ENCODE measurements at regions not wholly inside any gene's neighbourhood (a gene's known extent, or its start where the extent isn't known, plus 50 kb on each side); places are given as distances from the start of the nearest gene placed in this dataset.

GRCh38 chr2:155546721-155547555 is 785.6 kb downstream of the NR4A2 start:
- no peak for TF ChIP-seq CTCF (IDR thresholded peaks at IDR 0.05)

- no peak for TF ChIP-seq CTCF (IDR thresholded peaks at IDR 0.05)
These were observed 804.5 kb downstream of the NR4A2 start for GRCh38 chr2:155528034-155528433.

GRCh38 chr2:155525199-155525598 is 807.3 kb downstream of the NR4A2 start:
- TF ChIP-seq CTCF (IDR thresholded peaks at IDR 0.05), result no peak

GRCh38 chr2:155519529-155520130 is 812.9 kb downstream of the NR4A2 start:
- no peak for TF ChIP-seq CTCF (IDR thresholded peaks at IDR 0.05)

- no peak for TF ChIP-seq CTCF (IDR thresholded peaks at IDR 0.05)
These were observed 814.4 kb downstream of the NR4A2 start for GRCh38 chr2:155518094-155518493.

- no peak for TF ChIP-seq CTCF (IDR thresholded peaks at IDR 0.05)
These were observed 815.2 kb downstream of the NR4A2 start for GRCh38 chr2:155517362-155517761.

- no peak for TF ChIP-seq CTCF (IDR thresholded peaks at IDR 0.05)
These were observed 814.8 kb downstream of the KCNJ3 start for GRCh38 chr2:155513248-155513647.
